ENCODE measurements at regions not wholly inside any gene's neighbourhood (a gene's known extent, or its start where the extent isn't known, plus 50 kb on each side); places are given as distances from the start of the nearest gene placed in this dataset.

DNA sequence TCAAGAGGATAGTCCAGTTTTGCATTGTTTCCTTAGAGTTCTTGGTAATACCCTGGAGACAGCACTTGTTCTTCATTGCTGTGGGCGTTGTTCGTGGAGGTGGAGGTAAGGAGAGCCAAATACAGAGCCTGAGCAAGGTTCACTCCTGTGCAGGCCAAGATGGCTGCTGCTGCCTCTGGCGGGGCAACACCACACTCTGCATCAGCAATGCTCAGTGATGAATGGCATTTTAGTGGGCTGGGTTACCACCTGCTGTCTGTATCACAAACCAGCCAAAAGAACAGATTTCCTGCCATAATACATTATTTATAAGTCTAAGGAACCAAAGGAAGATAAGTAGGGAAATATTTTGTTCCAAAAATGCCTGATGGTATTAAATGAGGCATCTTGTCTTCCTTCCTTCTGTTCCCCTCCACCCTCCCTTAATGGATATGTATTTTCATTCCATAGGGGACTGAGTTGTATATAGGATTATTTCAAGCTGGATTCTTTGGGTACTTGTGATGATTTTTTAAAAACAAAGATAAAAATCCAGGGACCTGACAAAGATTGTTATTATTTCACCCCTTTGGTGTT is 61.6 kb upstream of the LIMCH1 start:
- no peak for FAIRE-seq

DNA sequence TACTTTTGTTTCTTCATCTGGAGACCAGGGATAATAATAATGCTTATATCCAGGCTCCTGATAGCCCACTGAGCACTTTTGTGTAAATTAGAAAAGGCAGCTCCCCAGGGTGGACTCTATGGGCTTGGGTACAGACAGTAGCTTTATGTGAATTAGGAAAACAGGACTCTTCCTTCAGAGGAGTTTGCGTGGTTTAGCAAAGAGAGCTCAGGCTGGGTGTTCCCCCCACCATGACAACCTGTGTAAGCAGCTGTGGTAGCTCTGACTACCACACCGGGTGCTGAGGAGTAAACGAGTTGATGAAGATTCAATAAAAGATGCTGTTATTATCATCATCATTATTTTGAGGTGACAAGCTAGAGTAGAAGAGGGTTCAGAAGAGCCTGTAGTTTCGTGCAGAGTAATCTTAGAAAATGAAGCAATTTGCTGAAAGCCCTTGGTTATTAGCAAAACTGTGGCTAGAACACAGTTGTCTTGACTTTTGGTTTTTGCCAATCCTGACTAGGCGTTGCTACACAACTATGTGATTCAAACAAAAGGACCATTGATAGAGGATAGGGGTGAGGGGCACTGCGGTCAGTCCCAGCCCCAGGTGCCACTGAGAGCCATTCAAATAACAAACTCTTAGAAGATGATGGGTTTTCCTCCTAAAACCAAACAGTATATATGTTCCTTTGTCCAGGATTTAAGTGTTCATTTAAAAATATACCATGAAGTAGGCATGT is 60.6 kb upstream of the LIMCH1 start:
- TF ChIP-seq CTCF (IDR thresholded peaks at IDR 0.05; ENCODE audit: insufficient read depth, missing control alignments), result no peak

More for the DNA sequence above, 61.6 kb upstream of the LIMCH1 start:
- DNase-seq (ENCODE audit: insufficient read length, low spot score), result no peak
- TF ChIP-seq CTCF (IDR thresholded peaks at IDR 0.05; ENCODE audit: insufficient read depth, missing control alignments), result no peak

DNA sequence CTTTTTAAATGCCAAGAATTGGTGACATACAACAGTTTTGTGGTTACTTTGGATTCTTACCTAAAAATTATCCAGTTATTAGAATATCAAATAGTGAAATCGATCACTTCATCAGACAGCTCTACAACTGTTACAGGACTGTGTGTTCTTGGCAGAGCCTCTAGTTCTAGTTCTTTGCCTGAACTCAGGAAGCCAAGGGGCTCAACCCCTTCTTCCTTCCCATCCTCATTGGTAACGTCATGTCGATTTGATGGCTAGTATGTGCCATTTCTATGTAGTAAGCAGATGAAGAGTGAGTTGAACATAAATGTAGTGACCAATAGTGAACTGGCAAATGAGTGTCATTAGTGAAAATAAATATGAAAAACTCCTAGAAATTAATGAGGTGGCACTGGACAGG is 59.4 kb upstream of the LIMCH1 start:
- FAIRE-seq (no peak), DNase-seq (ENCODE audit: insufficient read length, low spot score) (no peak)
- no peak for TF ChIP-seq CTCF (IDR thresholded peaks at IDR 0.05; ENCODE audit: insufficient read depth, missing control alignments)

More for the DNA sequence above, 60.6 kb upstream of the LIMCH1 start:
- no peak for FAIRE-seq
- DNase-seq (ENCODE audit: insufficient read length, low spot score), result no peak

DNA sequence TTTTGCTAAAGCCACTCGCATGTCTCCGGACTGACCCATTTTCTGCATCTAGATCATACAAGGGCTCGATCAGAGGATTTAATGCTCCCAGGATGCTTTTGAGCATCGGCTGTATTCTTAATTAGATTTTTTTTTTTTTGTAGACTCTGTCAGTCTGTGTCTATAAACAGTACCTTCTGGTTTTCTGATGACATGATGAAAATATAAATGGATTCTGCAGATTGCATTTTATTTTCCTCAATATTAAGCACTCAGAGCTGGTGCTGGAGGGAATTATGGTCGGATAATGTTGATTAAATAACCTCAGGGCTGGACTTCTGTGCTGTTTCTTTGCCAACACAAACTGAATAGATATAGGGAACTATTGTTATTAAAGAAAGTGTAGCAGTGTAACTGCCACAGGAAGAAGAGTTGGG is 57.1 kb upstream of the LIMCH1 start:
- no peak for DNase-seq (ENCODE audit: insufficient read length, low spot score)
- FAIRE-seq, result no peak
- no peak for TF ChIP-seq CTCF (IDR thresholded peaks at IDR 0.05; ENCODE audit: insufficient read depth, missing control alignments)

GRCh38 chr4:41483771-41484170 is 54.2 kb upstream of the LIMCH1 start:
- DNase-seq (ENCODE audit: insufficient read length, low spot score) (no peak), FAIRE-seq (no peak)
- TF ChIP-seq CTCF (IDR thresholded peaks at IDR 0.05; ENCODE audit: insufficient read depth, missing control alignments), result no peak

- no peak for DNase-seq (ENCODE audit: insufficient read length, low spot score)
- no peak for FAIRE-seq
- no peak for TF ChIP-seq CTCF (IDR thresholded peaks at IDR 0.05; ENCODE audit: insufficient read depth, missing control alignments)
These were observed 52.9 kb upstream of the LIMCH1 start for GRCh38 chr4:41485041-41485440.

- no peak for DNase-seq (ENCODE audit: insufficient read length, low spot score)
- TF ChIP-seq CTCF (IDR thresholded peaks at IDR 0.05; ENCODE audit: insufficient read depth, missing control alignments), result no peak
- no peak for FAIRE-seq
These were observed 50.0 kb upstream of the LIMCH1 start for GRCh38 chr4:41487868-41488440.

All from D721Med (cell line).